DND-41 (cell line): ENCODE measurements at regions not wholly inside any gene's neighbourhood (a gene's known extent, or its start where the extent isn't known, plus 50 kb on each side); places are given as distances from the start of the nearest gene placed in this dataset.

Source experiments
- ATAC-seq: fragments of 200-7000 bp; cut with Tn5 transposase; 3 replicates; pipeline ENCODE4 v1.9.1; 2021; ENCODE audit warnings: low read depth; ENCODE audit not compliant: insufficient read depth
- DNase-seq: peaks from one replicate; pipeline ENCODE4 v3.0.0-alpha.2; 2020
- H2AFZ ChIP-seq: 2 replicates; pipeline ENCODE4 v1.6.0; 2012; ENCODE audit warnings: low read depth, low read length
- H3K27ac ChIP-seq: 2 replicates; pipeline ENCODE4 v1.5.1; 2012; ENCODE audit warnings: low read length, inconsistent platforms
- H3K27me3 ChIP-seq: fragments of 200-600 bp; sonication (generic); 2 replicates; pipeline ENCODE4 v1.6.0; 2012; ENCODE audit warnings: low read length, mild to moderate bottlenecking, inconsistent platforms; ENCODE audit not compliant: insufficient read depth, poor library complexity
- H3K36me3 ChIP-seq: 2 replicates; pipeline ENCODE4 v1.5.1; 2012; ENCODE audit warnings: low read length, inconsistent platforms; ENCODE audit not compliant: insufficient read depth
- H3K4me1 ChIP-seq: 2 replicates; pipeline ENCODE4 v1.5.1; 2012; ENCODE audit warnings: mild to moderate bottlenecking, low read length; ENCODE audit not compliant: insufficient read depth
- H3K4me2 ChIP-seq: 2 replicates; pipeline ENCODE4 v1.6.0; 2012; ENCODE audit warnings: mild to moderate bottlenecking, moderate library complexity, low read length, inconsistent platforms; ENCODE audit not compliant: insufficient read depth
- H3K4me3 ChIP-seq, 2 experiments: fragments of 200-600 bp in 1 of 2; shearing (Covaris generic) in 1 of 2; 2 replicates each; pipeline ENCODE4 v1.5.1; 2012 to 2016; ENCODE audit warnings: inconsistent platforms in 2 of 2, low read length in 2 of 2, mild to moderate bottlenecking in 2 of 2, low read depth in 1 of 2, moderate library complexity in 1 of 2
- H3K79me2 ChIP-seq: 2 replicates; pipeline ENCODE4 v1.6.0; 2012; ENCODE audit warnings: low read length, inconsistent platforms; ENCODE audit not compliant: insufficient read depth
- H3K9ac ChIP-seq: 2 replicates; pipeline ENCODE4 v1.6.0; 2012; ENCODE audit warnings: low read depth, mild to moderate bottlenecking, inconsistent platforms, low read length, moderate library complexity
- H3K9me3 ChIP-seq: 2 replicates; pipeline ENCODE4 v1.5.1; 2012; ENCODE audit warnings: low read length, moderate library complexity, mild to moderate bottlenecking, inconsistent platforms; ENCODE audit not compliant: insufficient read depth, severe bottlenecking
- H4K20me1 ChIP-seq: 2 replicates; pipeline ENCODE4 v1.6.0; 2012; ENCODE audit warnings: low read length; ENCODE audit not compliant: insufficient read depth
- CTCF ChIP-seq: IDR thresholded peaks from 2 replicates; pipeline ENCODE4 v1.5.1; 2012; ENCODE audit warnings: borderline replicate concordance, low read length, moderate library complexity, mild to moderate bottlenecking; ENCODE audit not compliant: poor library complexity, severe bottlenecking; ENCODE audit errors: extremely low read depth
- EZH2 ChIP-seq: IDR thresholded peaks from 3 replicates; pipeline ENCODE4 v1.6.1; 2012; ENCODE audit warnings: borderline replicate concordance, low read depth, mild to moderate bottlenecking, moderate library complexity, low read length, inconsistent platforms; ENCODE audit not compliant: severe bottlenecking

- no peak for ATAC-seq
- H2AFZ ChIP-seq: no peak overlapping the region
- TF ChIP-seq EZH2 (no peak), CTCF (no peak)
These were observed 85.9 kb upstream of the LRRC55 start for GRCh38 chr11:57095896-57096295.

GRCh38 chr11:57097149-57097548 is 84.6 kb upstream of the LRRC55 start:
- Histone ChIP-seq H3K9me3 (no peaks in the 10 kb centered on the region), H3K36me3 (no peaks in the 10 kb centered on the region), H3K9ac (no peak overlapping the region), H2AFZ (no peak overlapping the region), H3K4me2 (no peak overlapping the region), H3K27ac (no peak overlapping the region), H3K4me3 (no peak overlapping the region), H3K27me3 (peaks cover 7% of the 10 kb centered on the region), H4K20me1 (no peaks in the 10 kb centered on the region), H3K4me1 (no peaks in the 10 kb centered on the region), H3K79me2 (no peaks in the 10 kb centered on the region)
- no peak for TF ChIP-seq EZH2
- TF ChIP-seq CTCF: no peak
- ATAC-seq (no peak), DNase-seq (no peak)

More at GRCh38 chr11:57095896-57096295, 85.9 kb upstream of the LRRC55 start:
- H3K4me1 ChIP-seq: no peaks in the 10 kb centered on the region
- H3K4me3 ChIP-seq: no peak overlapping the region
- H3K4me2 ChIP-seq: no peak overlapping the region
- H3K36me3 ChIP-seq: no peaks in the 10 kb centered on the region
- peaks cover 6% of the 10 kb centered on the region for H3K27me3 ChIP-seq
- no peak for DNase-seq
- H3K9ac ChIP-seq: no peak overlapping the region
- H3K27ac ChIP-seq: no peak overlapping the region
- no peaks in the 10 kb centered on the region for H3K9me3 ChIP-seq
- H4K20me1 ChIP-seq: no peaks in the 10 kb centered on the region
- H3K79me2 ChIP-seq: no peaks in the 10 kb centered on the region

GRCh38 chr11:57098191-57098590 is 83.6 kb upstream of the LRRC55 start:
- Histone ChIP-seq H3K4me2 (no peak overlapping the region), H3K27me3 (peaks cover 8% of the 10 kb centered on the region), H3K4me1 (no peaks in the 10 kb centered on the region), H3K27ac (no peak overlapping the region), H3K9ac (no peak overlapping the region), H3K9me3 (no peaks in the 10 kb centered on the region), H3K79me2 (no peaks in the 10 kb centered on the region), H2AFZ (no peak overlapping the region), H3K36me3 (no peaks in the 10 kb centered on the region), H3K4me3 (no peak overlapping the region), H4K20me1 (no peaks in the 10 kb centered on the region)
- ATAC-seq (no peak), DNase-seq (no peak)
- TF ChIP-seq EZH2 (no peak), CTCF (no peak)
